AG08396 (cell line): ENCODE measurements at regions not wholly inside any gene's neighbourhood (a gene's known extent, or its start where the extent isn't known, plus 50 kb on each side); places are given as distances from the start of the nearest gene placed in this dataset.
A peak's percentile ranks its signal among the peaks of the same experiment; 100 is the strongest.

Experiments
- DNase-seq: peaks from one replicate; pipeline ENCODE4 v3.0.0; 2012; ENCODE audit warnings: low spot score, mixed read lengths

DNA sequence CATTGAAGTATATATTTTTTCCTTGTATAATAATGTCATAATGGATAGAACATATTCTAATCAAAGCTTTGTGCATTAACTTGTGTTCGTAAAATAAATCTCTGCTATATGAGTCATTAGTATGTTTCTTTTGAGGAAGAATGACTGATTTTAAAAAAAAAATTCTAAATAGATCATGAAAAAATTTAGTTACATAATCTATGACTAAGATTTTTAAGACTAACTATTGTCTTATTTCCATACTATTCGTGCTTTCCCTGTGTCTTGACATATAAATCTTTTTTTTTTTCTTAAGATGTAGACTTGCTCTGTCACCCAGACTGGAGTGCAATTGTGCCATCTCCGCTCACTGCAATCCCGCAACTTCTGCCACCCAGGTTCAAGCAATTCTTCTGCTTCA lies 226.1 kb downstream of the DSEL start:
- DNase-seq: no peak

GRCh38 chr18:67285583-67285982 lies 230.9 kb downstream of the DSEL start:
- DNase-seq: no peak

GRCh38 chr18:67282796-67283195 lies 233.7 kb downstream of the DSEL start:
- DNase-seq: no peak

DNA sequence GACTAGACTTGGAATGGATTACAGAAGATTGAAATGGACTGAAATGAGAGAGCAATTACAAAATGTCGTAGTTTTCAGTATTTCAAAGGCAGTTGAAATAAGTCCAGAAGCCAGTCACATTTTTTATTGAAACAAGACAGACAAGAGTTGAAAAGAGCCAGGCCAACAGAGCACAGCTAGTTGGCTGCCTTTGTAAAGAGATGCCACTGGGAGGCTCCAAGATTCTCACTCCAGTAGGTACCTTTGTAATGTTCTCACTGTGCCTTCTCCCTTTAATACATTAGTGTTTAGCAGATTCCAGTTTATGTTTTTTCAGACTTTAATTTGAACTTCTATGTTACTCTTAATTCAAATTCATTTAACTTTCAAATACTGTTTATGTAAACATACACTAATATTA lies 234.8 kb downstream of the DSEL start:
- DNase-seq: no peak

- DNase-seq: no peak
Observed at GRCh38 chr18:67280486-67281242, 235.9 kb downstream of the DSEL start.

GRCh38 chr18:67279988-67280387 lies 236.5 kb downstream of the DSEL start:
- no peak for DNase-seq

GRCh38 chr18:67278984-67279383 lies 237.5 kb downstream of the DSEL start:
- DNase-seq: no peak

DNA sequence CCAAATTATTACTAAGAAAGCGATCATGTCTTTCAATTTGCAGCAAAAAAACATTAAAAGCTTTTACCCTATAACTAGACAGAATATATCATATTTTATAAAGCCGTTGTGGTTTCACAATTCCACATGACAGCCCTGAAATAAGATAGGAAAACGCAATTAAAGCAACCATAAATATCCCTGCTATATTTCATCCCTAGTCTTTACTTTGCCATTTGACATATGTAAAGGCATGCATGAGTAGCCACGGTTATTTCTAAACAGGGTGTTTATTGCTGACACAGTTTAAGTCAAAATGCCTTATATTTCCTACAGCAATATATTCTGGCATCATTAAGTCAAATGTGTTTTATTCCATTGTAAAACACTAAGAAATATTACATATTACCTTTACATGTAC lies 239.9 kb downstream of the DSEL start:
- no peak for DNase-seq

DNA sequence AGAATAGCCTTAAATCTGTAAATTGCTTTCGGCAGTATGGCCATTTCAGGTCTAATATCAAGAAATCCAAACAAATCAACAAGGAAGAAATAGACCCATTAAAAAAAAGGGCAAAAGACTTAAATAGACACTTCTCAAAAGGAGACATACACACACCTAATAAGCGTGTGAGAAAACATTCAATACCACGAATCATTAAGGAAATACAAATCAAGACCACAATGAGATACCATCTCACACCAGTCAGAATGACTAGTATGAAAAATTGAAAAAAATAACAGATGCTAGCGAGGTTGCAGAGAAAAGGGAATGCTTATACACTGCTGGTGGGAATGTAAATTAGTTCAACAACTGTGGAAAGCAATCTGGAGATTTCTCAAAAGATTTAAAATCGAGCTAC lies 243.2 kb downstream of the DSEL start:
- no peak for DNase-seq

- DNase-seq: no peak
Observed at GRCh38 chr18:67269206-67269605, 247.3 kb downstream of the DSEL start.

GRCh38 chr18:67268530-67268929 lies 248.0 kb downstream of the DSEL start:
- no peak for DNase-seq

DNA sequence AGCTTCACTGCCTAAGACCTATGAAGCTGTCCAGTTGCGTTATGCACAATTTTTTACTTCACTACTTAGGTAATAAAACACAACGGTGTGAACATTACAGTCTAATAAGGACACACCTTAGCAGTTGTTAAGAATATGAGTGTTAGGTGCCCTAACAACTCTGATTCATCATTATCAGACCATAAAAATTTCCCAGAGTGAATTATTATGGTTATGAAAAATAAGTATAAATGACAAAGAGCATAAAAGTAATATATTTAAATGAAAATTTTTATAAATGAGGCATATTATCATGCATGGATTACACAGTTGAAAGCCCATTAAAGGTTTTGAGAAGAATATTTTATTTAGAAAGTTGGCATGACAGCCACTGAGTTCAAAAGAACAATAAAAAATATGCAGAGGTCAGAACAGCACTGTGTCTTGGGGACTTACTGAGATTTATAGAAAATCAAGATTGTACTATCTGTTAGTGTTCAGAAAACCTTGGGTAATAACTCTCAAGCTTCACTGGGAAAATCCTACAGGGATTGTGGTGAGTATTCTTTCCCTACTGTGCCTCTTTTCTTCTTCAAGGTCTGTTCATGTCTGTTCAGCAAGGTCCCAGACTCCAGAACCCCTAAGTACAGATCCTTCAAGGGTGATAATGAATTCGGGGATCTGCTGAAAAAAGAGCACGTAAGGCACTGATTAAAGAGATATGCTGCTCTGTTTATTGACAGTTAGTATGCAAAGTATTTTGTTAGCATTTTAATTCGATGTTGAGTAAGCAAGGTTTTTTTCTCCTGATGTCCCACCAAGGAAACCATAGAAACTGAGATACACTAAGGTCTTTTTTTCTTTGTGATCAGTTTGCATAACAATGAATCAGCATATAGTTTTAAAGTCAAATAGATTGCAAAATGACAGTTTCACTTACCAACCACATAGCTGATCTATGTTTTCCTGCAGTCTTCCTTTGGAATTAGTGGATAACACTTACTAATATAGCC lies 250.0 kb downstream of the DSEL start:
- peak; percentile 14 for DNase-seq

- DNase-seq: peak; percentile 27
Observed at GRCh38 chr18:67265464-67266245, 250.9 kb downstream of the DSEL start.

DNA sequence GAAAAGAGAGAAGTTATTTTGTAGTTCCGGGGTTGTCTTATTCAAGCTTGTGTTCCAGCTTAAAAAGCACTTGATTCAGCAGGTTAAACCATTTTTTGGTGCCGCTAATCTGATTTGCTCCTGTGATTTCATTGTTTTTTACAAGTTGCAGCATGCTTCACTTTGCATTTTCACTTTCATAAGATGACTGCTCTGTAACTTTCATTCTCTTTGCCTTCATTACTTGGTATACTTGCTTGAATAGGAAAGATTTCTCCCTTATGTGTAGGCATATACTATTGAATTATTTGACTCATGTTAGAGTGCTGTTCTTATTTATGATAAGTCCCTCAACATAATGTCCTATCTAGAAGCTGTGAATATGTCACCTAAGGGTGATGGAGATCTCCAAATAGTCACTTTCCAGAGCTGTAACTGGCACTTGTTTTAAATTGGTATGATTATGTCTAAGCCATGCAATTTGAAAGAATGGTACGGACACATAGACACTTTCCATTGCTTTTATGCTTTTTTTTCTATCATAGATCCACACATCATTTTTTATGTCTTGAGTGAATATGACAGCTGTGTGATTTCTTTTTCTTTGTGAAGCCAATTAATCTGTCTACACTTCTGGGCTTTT lies 254.5 kb downstream of the DSEL start:
- DNase-seq: no peak

DNA sequence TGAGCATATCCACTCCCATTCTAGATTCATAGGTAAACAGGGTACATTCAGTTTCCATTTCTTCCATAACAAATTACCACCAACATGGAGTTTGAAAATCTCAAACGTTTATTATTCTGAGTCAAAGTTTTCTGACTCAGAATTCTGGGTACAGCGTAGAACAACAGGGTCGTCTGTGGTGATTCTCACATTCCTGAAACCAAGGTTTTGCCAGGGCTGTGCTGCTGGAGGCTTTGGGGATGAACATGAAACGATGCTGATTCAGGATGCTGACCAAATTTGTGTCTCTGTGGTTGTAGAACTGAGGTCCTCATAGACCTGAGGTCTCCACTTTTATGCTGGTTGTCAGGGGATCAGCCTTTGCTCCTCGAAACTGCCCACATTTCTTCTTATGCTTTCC lies 255.7 kb downstream of the DSEL start:
- DNase-seq: no peak

DNA sequence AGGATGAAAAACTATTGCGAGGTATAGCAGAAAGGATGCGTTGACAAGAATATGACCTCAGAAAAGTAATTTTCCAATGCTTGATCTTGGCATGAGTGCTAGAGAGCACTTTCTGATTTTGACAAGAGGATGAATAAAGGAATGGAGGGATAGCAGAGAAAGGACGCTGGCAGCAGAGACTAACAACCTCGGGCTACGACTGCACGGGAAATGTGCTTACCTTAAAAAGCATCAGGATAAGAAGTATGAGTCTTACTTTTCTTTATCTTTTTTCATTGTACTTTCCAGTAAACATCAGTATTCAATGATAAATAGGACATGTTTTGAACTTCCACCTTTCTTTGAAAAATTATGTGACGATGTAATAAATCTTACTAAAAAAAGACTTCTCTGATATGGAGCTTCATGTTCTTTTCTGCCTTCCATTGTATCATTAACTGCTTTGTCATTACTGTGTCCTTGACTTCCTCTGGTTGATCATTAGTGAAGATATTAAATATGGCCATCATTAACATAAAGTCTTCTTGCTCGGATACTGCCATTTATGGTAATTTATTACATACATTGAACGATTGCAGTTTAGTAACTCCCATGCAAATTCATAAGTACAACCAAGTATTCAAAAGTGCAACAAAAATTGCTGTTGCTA lies 265.6 kb downstream of the DSEL start:
- DNase-seq: no peak

- DNase-seq: no peak
Observed at GRCh38 chr18:67243799-67244587, 272.5 kb downstream of the DSEL start.

DNA sequence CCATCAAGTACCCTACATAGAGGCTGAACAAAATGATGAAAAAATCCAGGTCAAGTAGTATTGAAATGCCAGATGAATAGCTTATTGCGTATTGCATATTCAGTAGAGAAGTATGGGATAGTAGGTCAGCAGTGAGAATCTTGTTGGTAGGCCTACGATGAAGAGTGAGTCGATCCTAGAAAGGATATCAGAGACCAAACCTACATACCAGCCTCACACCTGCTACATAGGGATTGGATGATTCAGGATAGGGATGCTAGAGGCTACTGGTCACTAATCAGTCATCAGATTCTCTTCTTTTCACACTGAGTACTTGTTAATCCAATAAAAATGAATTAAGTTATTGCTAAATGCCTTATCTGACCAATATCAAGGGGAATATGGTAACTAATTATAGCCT lies 274.5 kb downstream of the DSEL start:
- no peak for DNase-seq

- DNase-seq: no peak
Observed at GRCh38 chr18:67241299-67241698, 275.2 kb downstream of the DSEL start.

- no peak for DNase-seq
Observed at GRCh38 chr18:67239826-67240225, 276.7 kb downstream of the DSEL start.

DNA sequence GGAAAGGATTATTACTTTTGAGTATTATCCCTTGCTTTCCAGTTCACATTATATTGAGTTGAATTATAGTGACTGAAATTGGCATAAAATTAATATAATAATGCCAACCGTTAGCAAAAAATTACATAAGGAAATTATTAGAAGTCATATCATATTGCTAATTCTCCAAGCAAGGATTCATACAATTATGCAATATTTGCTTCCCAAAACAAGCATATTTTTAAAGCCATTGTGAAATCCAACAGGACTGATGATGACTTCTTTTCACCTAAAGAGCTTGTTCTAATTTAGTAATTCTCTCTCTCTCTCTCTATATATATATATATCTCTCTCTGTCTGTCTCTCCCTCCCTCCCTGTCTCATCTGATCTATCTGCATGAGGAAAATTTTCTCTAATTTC lies 283.5 kb downstream of the DSEL start:
- no peak for DNase-seq
